ENCODE measurements at regions not wholly inside any gene's neighbourhood (a gene's known extent, or its start where the extent isn't known, plus 50 kb on each side); places are given as distances from the start of the nearest gene placed in this dataset.

DNA sequence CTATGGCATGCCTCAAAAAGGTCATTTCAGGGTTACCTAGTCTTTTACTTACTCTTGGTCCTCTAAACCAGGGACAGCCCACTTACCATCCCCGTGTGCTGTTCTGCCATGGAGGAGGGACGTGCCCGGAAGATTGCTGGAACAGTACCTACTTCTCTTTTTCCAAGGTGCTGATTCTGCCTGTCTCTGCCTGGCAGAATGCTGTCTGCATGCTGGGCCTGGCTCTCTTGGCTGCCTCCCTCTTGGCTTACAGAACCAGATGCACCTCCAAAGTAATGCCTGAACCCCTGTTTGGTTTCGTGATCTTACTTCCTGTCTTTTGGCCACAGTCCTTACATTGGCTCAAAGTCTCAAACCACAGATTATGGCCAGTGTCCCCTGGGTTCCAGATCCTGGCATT lies 120.7 kb upstream of the NT5E start:
- TF ChIP-seq, protein P1, sequence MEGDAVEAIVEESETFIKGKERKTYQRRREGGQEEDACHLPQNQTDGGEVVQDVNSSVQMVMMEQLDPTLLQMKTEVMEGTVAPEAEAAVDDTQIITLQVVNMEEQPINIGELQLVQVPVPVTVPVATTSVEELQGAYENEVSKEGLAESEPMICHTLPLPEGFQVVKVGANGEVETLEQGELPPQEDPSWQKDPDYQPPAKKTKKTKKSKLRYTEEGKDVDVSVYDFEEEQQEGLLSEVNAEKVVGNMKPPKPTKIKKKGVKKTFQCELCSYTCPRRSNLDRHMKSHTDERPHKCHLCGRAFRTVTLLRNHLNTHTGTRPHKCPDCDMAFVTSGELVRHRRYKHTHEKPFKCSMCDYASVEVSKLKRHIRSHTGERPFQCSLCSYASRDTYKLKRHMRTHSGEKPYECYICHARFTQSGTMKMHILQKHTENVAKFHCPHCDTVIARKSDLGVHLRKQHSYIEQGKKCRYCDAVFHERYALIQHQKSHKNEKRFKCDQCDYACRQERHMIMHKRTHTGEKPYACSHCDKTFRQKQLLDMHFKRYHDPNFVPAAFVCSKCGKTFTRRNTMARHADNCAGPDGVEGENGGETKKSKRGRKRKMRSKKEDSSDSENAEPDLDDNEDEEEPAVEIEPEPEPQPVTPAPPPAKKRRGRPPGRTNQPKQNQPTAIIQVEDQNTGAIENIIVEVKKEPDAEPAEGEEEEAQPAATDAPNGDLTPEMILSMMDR (conservative IDR thresholded peaks at IDR 0.05) = no peak
- no peak for TF ChIP-seq ZFX (IDR thresholded peaks at IDR 0.05)

All from C4-2B (cell line).